Upper lobe of left lung (tissue), 4 donors: ENCODE measurements at regions not wholly inside any gene's neighbourhood (a gene's known extent, or its start where the extent isn't known, plus 50 kb on each side); places are given as distances from the start of the nearest gene placed in this dataset.

Experiments used
- CTCF ChIP-seq, 6 experiments: fragments of 450-650 bp in 4 of 6; fragments of 200-600 bp in 2 of 6; sonication (generic) in 2 of 6; IDR thresholded peaks; one replicate each; pipeline ENCODE4 v1.5.1; 2016 to 2019; ENCODE audit warnings: antibody characterized with exemption in 6 of 6
- POLR2A ChIP-seq, 4 donors: fragments of 450-650 bp; IDR thresholded peaks; one replicate each; pipeline ENCODE4 v1.5.1; 2016 to 2017; ENCODE audit warnings: antibody characterized with exemption in 4 of 4, mild to moderate bottlenecking in 2 of 4
- POLR2AphosphoS5 ChIP-seq, 2 donors: sonication (generic); formaldehyde crosslinking; IDR thresholded peaks; one replicate each; pipeline ENCODE4 v1.5.1; 2017; ENCODE audit warnings: antibody characterized with exemption in 2 of 2

- TF ChIP-seq CTCF (IDR thresholded peaks at IDR 0.05) (no peak), POLR2A (IDR thresholded peaks at IDR 0.05) (no peak), POLR2AphosphoS5 (IDR thresholded peaks at IDR 0.05) (no peak)
Observed at GRCh38 chr13:63546524-63546923, 2130.9 kb upstream of the PCDH20 start.
